Esophagus muscularis mucosa (tissue), 4 donors: ENCODE measurements at regions not wholly inside any gene's neighbourhood (a gene's known extent, or its start where the extent isn't known, plus 50 kb on each side); places are given as distances from the start of the nearest gene placed in this dataset.

ENCODE experiments used
- DNase-seq: peaks from one replicate; pipeline ENCODE4 v3.0.0-alpha.2; 2017; ENCODE audit errors: extremely low spot score
- H3K27ac ChIP-seq, 4 donors: fragments of 200-600 bp; sonication (generic); replicated peaks in 1 of 4; 1 replicate in 3 of 4; 2 replicates in 1 of 4; pipeline ENCODE4 v1.5.1; 2016 to 2019; ENCODE audit warnings: mild to moderate bottlenecking in 1 of 4
- H3K27me3 ChIP-seq, 4 donors: fragments of 200-600 bp; sonication (generic); one replicate each; pipeline versions ENCODE4 v1.5.1 to v1.6.0; 2016 to 2019
- H3K36me3 ChIP-seq, 4 donors: fragments of 200-600 bp; sonication (generic); one replicate each; pipeline ENCODE4 v1.5.1; 2016 to 2019
- H3K4me1 ChIP-seq, 4 donors: fragments of 200-600 bp; sonication (generic); one replicate each; pipeline ENCODE4 v1.5.1; 2016 to 2019
- H3K4me3 ChIP-seq, 4 donors: fragments of 200-600 bp; sonication (generic); 1 replicate in 2 of 4; 2 replicates in 2 of 4; pipeline ENCODE4 v1.5.1; 2016 to 2019; ENCODE audit warnings: mild to moderate bottlenecking in 4 of 4, moderate library complexity in 1 of 4
- H3K9me3 ChIP-seq, 4 donors: fragments of 200-600 bp; sonication (generic); 1 replicate in 3 of 4; 2 replicates in 1 of 4; pipeline ENCODE4 v1.5.1; 2016 to 2019
- CTCF ChIP-seq, 3 experiments: fragments of 200-600 bp in 2 of 3; fragments of 450-650 bp in 1 of 3; sonication (generic) in 2 of 3; IDR thresholded peaks; one replicate each; pipeline ENCODE4 v1.5.1; 2017 to 2019; ENCODE audit warnings: antibody characterized with exemption in 3 of 3, mild to moderate bottlenecking in 2 of 3, moderate library complexity in 1 of 3
- EP300 ChIP-seq: sonication (generic); formaldehyde crosslinking; IDR thresholded peaks from one replicate; pipeline ENCODE4 v1.6.1; 2017; ENCODE audit warnings: antibody characterized with exemption
- POLR2A ChIP-seq: fragments of 450-650 bp; IDR thresholded peaks from one replicate; pipeline ENCODE4 v1.6.1; 2017; ENCODE audit warnings: antibody characterized with exemption, moderate library complexity, mild to moderate bottlenecking, low read depth
- POLR2AphosphoS5 ChIP-seq, 2 donors: sonication (generic); formaldehyde crosslinking; IDR thresholded peaks; one replicate each; pipeline ENCODE4 v1.6.1; 2017; ENCODE audit warnings: antibody characterized with exemption in 2 of 2
- WGBS: methylation state at CpG from one replicate; pipeline ENCODE4 v1.1.5; 2018; 5-methylcytosine and 5-hydroxymethylcytosine counted together
- intact Hi-C: fragments of 100-400 bp; cut with DNase I; formaldehyde crosslinking; loops from one replicate; pipeline ENCODE4 v1.15.1; 2023

- H3K36me3 ChIP-seq: no peaks in the 10 kb centered on the region
- H3K27me3 ChIP-seq: no peaks in the 10 kb centered on the region
- no peak overlapping the region for H3K4me3 ChIP-seq
- no peaks in the 10 kb centered on the region for H3K9me3 ChIP-seq
- no peak for DNase-seq
- H3K27ac ChIP-seq: no peak overlapping the region
- no peak for TF ChIP-seq CTCF (IDR thresholded peaks at IDR 0.05)
- no peak for TF ChIP-seq POLR2A
- TF ChIP-seq POLR2AphosphoS5 (IDR thresholded peaks at IDR 0.05): no peak
- no peak for TF ChIP-seq EP300
- intact Hi-C loops: no loop called here
- H3K4me1 ChIP-seq: no peaks in the 10 kb centered on the region
Measured at GRCh38 chr5:167150661-167151060, 1140.8 kb upstream of the WWC1 start.

GRCh38 chr5:167152561-167152960 is 1138.9 kb upstream of the WWC1 start:
- no peak for DNase-seq
- Histone ChIP-seq H3K9me3 (no peaks in the 10 kb centered on the region), H3K4me3 (no peak overlapping the region), H3K4me1 (no peaks in the 10 kb centered on the region), H3K27ac (no peak overlapping the region), H3K36me3 (no peaks in the 10 kb centered on the region), H3K27me3 (no peaks in the 10 kb centered on the region)
- TF ChIP-seq EP300: no peak
- TF ChIP-seq POLR2A: no peak
- no peak for TF ChIP-seq CTCF (IDR thresholded peaks at IDR 0.05)
- no peak for TF ChIP-seq POLR2AphosphoS5 (IDR thresholded peaks at IDR 0.05)
- WGBS: 77% methylated on average over 3 of the region's 3 CpGs
- intact Hi-C loops: no loop called here

GRCh38 chr5:167155387-167156005 is 1135.9 kb upstream of the WWC1 start:
- no peak overlapping the region for H3K4me3 ChIP-seq
- DNase-seq: no peak
- TF ChIP-seq CTCF (IDR thresholded peaks at IDR 0.05) (no peak), EP300 (no peak)
- H3K36me3 ChIP-seq: no peaks in the 10 kb centered on the region
- intact Hi-C loops: no loop called here
- no peaks in the 10 kb centered on the region for H3K9me3 ChIP-seq
- H3K27ac ChIP-seq: no peak overlapping the region
- H3K4me1 ChIP-seq: no peaks in the 10 kb centered on the region
- WGBS: 85% methylated on average over 21 of the region's 21 CpGs
- H3K27me3 ChIP-seq: no peaks in the 10 kb centered on the region

GRCh38 chr5:167156446-167156845 is 1135.0 kb upstream of the WWC1 start:
- no peaks in the 10 kb centered on the region for H3K36me3 ChIP-seq
- intact Hi-C loops: no loop called here
- no peak overlapping the region for H3K27ac ChIP-seq
- H3K4me1 ChIP-seq: no peaks in the 10 kb centered on the region
- no peak overlapping the region for H3K4me3 ChIP-seq
- no peak for DNase-seq
- H3K27me3 ChIP-seq: no peaks in the 10 kb centered on the region
- 89% methylated on average over 6 of the region's 6 CpGs for WGBS
- H3K9me3 ChIP-seq: no peaks in the 10 kb centered on the region
- TF ChIP-seq EP300 (no peak), POLR2AphosphoS5 (IDR thresholded peaks at IDR 0.05) (no peak), POLR2A (no peak), CTCF (IDR thresholded peaks at IDR 0.05) (no peak)

- intact Hi-C loops: no loop called here
Measured at GRCh38 chr5:167158588-167158987, 1132.9 kb upstream of the WWC1 start.

More at GRCh38 chr5:167158588-167158987, 1132.9 kb upstream of the WWC1 start:
- no peak for TF ChIP-seq CTCF (IDR thresholded peaks at IDR 0.05)
- TF ChIP-seq POLR2AphosphoS5 (IDR thresholded peaks at IDR 0.05): no peak
- TF ChIP-seq POLR2A: no peak
- TF ChIP-seq EP300: no peak
- Histone ChIP-seq H3K36me3 (no peaks in the 10 kb centered on the region), H3K4me1 (no peaks in the 10 kb centered on the region), H3K27ac (no peak overlapping the region), H3K27me3 (no peaks in the 10 kb centered on the region), H3K4me3 (no peak overlapping the region), H3K9me3 (no peaks in the 10 kb centered on the region)
- DNase-seq: no peak
